ENCODE measurements at regions not wholly inside any gene's neighbourhood (a gene's known extent, or its start where the extent isn't known, plus 50 kb on each side); places are given as distances from the start of the nearest gene placed in this dataset.

- Histone ChIP-seq H3K4me3 (ENCODE audit: low read length) (no peak overlapping the region), H3K27me3 (ENCODE audit: low read depth, low read length) (no peaks in the 10 kb centered on the region), H3K9ac (ENCODE audit: low read length) (no peak overlapping the region), H2AFZ (ENCODE audit: low read depth, low read length) (no peak overlapping the region), H3K4me2 (ENCODE audit: low read length) (no peak overlapping the region), H3K27ac (ENCODE audit: low read length) (no peak overlapping the region), H3K4me1 (ENCODE audit: low read length) (no peaks in the 10 kb centered on the region), H3K36me3 (replicated peaks; ENCODE audit: low read depth, low read length) (no peaks in the 10 kb centered on the region), H3K79me2 (ENCODE audit: low read length) (no peaks in the 10 kb centered on the region), H4K20me1 (ENCODE audit: insufficient read depth, low read length) (no peaks in the 10 kb centered on the region), H3K9me3 (ENCODE audit: insufficient read depth, low read length) (no peaks in the 10 kb centered on the region)
- no peak for TF ChIP-seq EZH2phosphoT487 (IDR thresholded peaks at IDR 0.05; ENCODE audit: low read depth)
- no peak for TF ChIP-seq CTCF (IDR thresholded peaks at IDR 0.05; ENCODE audit: low read depth, low read length)
Measured at GRCh38 chr2:15770606-15771005, 169.7 kb upstream of the MYCN start.

DNA sequence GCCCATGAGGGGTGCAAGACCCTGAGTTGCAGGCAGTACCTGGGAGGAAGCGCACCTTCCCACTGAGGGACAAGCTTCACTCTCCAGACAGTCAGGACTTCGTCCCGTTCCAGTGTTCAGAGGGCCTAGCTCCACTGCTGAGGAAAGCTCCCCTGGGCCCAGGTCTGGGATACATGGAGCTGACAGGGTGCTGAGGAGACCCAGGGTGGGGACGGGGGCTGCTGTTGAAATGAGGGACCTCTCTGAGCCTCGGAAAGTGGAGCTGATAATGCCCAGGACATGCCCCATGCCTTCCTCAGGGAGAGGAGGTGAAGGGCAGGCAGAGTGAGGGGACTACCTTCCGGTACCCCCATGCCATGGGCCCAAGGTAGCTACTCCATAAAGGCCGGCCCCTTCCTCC is 169.2 kb upstream of the MYCN start:
- Histone ChIP-seq H3K27ac (ENCODE audit: low read length) (no peak overlapping the region), H3K9me3 (ENCODE audit: insufficient read depth, low read length) (no peaks in the 10 kb centered on the region), H3K79me2 (ENCODE audit: low read length) (no peaks in the 10 kb centered on the region), H3K36me3 (replicated peaks; ENCODE audit: low read depth, low read length) (no peaks in the 10 kb centered on the region), H2AFZ (ENCODE audit: low read depth, low read length) (no peak overlapping the region), H3K4me2 (ENCODE audit: low read length) (no peak overlapping the region), H3K9ac (ENCODE audit: low read length) (no peak overlapping the region), H4K20me1 (ENCODE audit: insufficient read depth, low read length) (no peaks in the 10 kb centered on the region), H3K4me1 (ENCODE audit: low read length) (no peaks in the 10 kb centered on the region), H3K4me3 (ENCODE audit: low read length) (no peak overlapping the region), H3K27me3 (ENCODE audit: low read depth, low read length) (peaks cover 4% of the 10 kb centered on the region; the same call in 1 of the 2 replicates)
- TF ChIP-seq CTCF (IDR thresholded peaks at IDR 0.05; ENCODE audit: low read depth, low read length) (no peak), EZH2phosphoT487 (IDR thresholded peaks at IDR 0.05; ENCODE audit: low read depth) (no peak)

DNA sequence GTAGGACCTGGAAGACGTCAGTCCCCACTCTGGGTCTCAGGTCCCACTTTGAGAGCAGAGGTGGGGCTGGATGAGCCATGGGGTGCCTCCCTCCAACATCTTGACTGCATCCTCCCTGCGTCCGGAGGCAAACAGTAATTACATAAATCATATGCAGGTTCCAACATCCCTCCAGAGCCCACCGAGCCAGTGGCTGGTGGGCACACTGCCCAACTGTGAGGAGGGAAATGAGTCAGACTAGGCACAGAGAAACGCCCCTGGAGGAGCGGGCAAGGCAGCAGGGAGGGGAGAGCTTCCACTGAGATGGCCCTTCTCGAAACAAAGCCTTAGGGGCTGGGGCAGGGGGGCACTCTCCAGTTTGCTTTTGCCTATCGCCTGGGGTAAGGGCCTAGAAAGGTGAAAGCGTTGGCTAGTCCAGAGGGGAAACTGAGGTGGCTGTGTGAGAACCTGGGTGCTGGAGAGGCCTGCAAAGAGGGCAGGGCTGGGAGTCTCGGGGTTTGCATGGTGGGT is 168.2 kb upstream of the MYCN start:
- no peak overlapping the region for H3K4me3 ChIP-seq (ENCODE audit: low read length)
- H3K27me3 ChIP-seq (ENCODE audit: low read depth, low read length): peaks cover 13% of the 10 kb centered on the region
- H3K9me3 ChIP-seq (ENCODE audit: insufficient read depth, low read length): no peaks in the 10 kb centered on the region

GRCh38 chr2:15772681-15773080 is 167.7 kb upstream of the MYCN start:
- Histone ChIP-seq H3K4me1 (ENCODE audit: low read length) (no peaks in the 10 kb centered on the region), H3K9ac (ENCODE audit: low read length) (no peak overlapping the region), H3K27ac (ENCODE audit: low read length) (no peak overlapping the region), H3K27me3 (ENCODE audit: low read depth, low read length) (peaks cover 13% of the 10 kb centered on the region), H4K20me1 (ENCODE audit: insufficient read depth, low read length) (no peaks in the 10 kb centered on the region), H3K9me3 (ENCODE audit: insufficient read depth, low read length) (no peaks in the 10 kb centered on the region), H3K36me3 (replicated peaks; ENCODE audit: low read depth, low read length) (no peaks in the 10 kb centered on the region), H3K4me2 (ENCODE audit: low read length) (no peak overlapping the region), H2AFZ (ENCODE audit: low read depth, low read length) (no peak overlapping the region), H3K79me2 (ENCODE audit: low read length) (no peaks in the 10 kb centered on the region), H3K4me3 (ENCODE audit: low read length) (no peak overlapping the region)
- no peak for TF ChIP-seq EZH2phosphoT487 (IDR thresholded peaks at IDR 0.05; ENCODE audit: low read depth)
- TF ChIP-seq CTCF (IDR thresholded peaks at IDR 0.05; ENCODE audit: low read depth, low read length): no peak

More for the DNA sequence above, 168.2 kb upstream of the MYCN start:
- H4K20me1 ChIP-seq (ENCODE audit: insufficient read depth, low read length): no peaks in the 10 kb centered on the region
- H2AFZ ChIP-seq (ENCODE audit: low read depth, low read length): no peak overlapping the region
- no peak overlapping the region for H3K9ac ChIP-seq (ENCODE audit: low read length)
- H3K36me3 ChIP-seq (replicated peaks; ENCODE audit: low read depth, low read length): no peaks in the 10 kb centered on the region
- no peaks in the 10 kb centered on the region for H3K79me2 ChIP-seq (ENCODE audit: low read length)
- TF ChIP-seq CTCF (IDR thresholded peaks at IDR 0.05; ENCODE audit: low read depth, low read length) (no peak), EZH2phosphoT487 (IDR thresholded peaks at IDR 0.05; ENCODE audit: low read depth) (no peak)
- H3K27ac ChIP-seq (ENCODE audit: low read length): no peak overlapping the region
- H3K4me1 ChIP-seq (ENCODE audit: low read length): no peaks in the 10 kb centered on the region
- no peak overlapping the region for H3K4me2 ChIP-seq (ENCODE audit: low read length)

All from OCI-LY3 (cell line).